ENCODE measurements at regions not wholly inside any gene's neighbourhood (a gene's known extent, or its start where the extent isn't known, plus 50 kb on each side); places are given as distances from the start of the nearest gene placed in this dataset.

DNA sequence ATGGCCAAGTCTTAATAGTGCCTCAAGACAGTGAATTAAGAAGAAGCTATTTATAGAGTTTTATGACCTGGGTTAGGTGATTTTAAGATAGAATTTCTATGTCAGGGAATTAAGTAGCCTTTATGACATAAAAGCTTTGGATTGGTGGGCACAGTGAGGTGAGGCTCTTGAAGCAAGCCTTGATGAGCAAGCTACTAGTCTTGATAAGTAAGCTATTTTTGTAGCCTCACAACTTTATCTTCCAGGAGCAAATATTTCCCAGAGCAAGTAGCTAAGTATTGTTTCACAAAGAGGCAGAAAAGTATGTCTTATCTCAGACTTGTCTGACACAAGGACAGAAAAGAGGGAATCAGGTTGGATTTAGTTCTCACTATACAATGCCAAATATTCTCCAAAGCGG is 491.7 kb upstream of the RASGRP1 start:
- no peak overlapping the region for H3K4me3 ChIP-seq (ENCODE audit: low read depth, low read length)
- DNase-seq (ENCODE audit: low read depth): no peak
- no peak for TF ChIP-seq CTCF (IDR thresholded peaks at IDR 0.05; ENCODE audit: low read depth, low read length, missing control alignments)

- no peak for TF ChIP-seq CTCF (IDR thresholded peaks at IDR 0.05; ENCODE audit: low read depth, low read length, missing control alignments)
- H3K4me3 ChIP-seq (ENCODE audit: low read depth, low read length): no peak overlapping the region
- no peak for DNase-seq (ENCODE audit: low read depth)
Observed at GRCh38 chr15:39058351-39059131, 493.9 kb upstream of the RASGRP1 start.

DNA sequence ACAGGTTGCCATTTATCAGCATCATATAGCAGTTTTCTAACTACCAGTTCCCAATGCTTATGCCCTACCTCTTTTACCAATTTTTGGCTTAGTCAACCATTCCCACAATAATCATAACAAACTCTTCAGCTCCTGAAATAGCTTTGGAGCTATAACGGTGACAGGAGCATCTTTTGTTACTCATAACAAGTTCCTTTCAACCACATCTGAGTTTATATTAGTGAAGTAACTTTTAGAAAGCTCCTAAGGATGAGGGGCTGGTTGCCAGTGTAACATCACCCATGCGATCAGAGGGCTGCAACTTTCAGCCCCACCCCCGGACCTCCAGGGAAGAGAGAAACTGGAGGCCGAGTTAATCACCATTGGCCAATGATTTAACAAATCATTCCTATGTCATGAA is 495.3 kb upstream of the RASGRP1 start:
- no peak for DNase-seq (ENCODE audit: low read depth)
- no peak overlapping the region for H3K4me3 ChIP-seq (ENCODE audit: low read depth, low read length)
- no peak for TF ChIP-seq CTCF (IDR thresholded peaks at IDR 0.05; ENCODE audit: low read depth, low read length, missing control alignments)

- H3K4me3 ChIP-seq (ENCODE audit: low read depth, low read length): no peak overlapping the region
- no peak for TF ChIP-seq CTCF (IDR thresholded peaks at IDR 0.05; ENCODE audit: low read depth, low read length, missing control alignments)
- no peak for DNase-seq (ENCODE audit: low read depth)
Observed at GRCh38 chr15:39061952-39062464, 497.4 kb upstream of the RASGRP1 start.

GRCh38 chr15:39066677-39067076 is 502.1 kb upstream of the RASGRP1 start:
- no peak overlapping the region for H3K4me3 ChIP-seq (ENCODE audit: low read depth, low read length)
- no peak for DNase-seq (ENCODE audit: low read depth)
- no peak for TF ChIP-seq CTCF (IDR thresholded peaks at IDR 0.05; ENCODE audit: low read depth, low read length, missing control alignments)

GRCh38 chr15:39074341-39074985 is 506.4 kb upstream of the THBS1 start:
- no peak for DNase-seq (ENCODE audit: low read depth)
- no peak overlapping the region for H3K4me3 ChIP-seq (ENCODE audit: low read depth, low read length)
- TF ChIP-seq CTCF (IDR thresholded peaks at IDR 0.05; ENCODE audit: low read depth, low read length, missing control alignments): no peak
